HepG2 (cell line): ENCODE measurements at regions not wholly inside any gene's neighbourhood (a gene's known extent, or its start where the extent isn't known, plus 50 kb on each side); places are given as distances from the start of the nearest gene placed in this dataset.

Experiments used
- ATAC-seq: fragments of 200-7000 bp; cut with Tn5 transposase; 3 replicates; pipeline ENCODE4 v1.9.1; 2020; ENCODE audit warnings: mild to moderate bottlenecking, moderate library complexity
- BruUV-seq: library from RNA; stranded (reverse); fragments of 400-500 nt; replicated peaks from 2 replicates; lab custom pipeline; 2021; lab: Mats Ljungman, UMichigan
- CTCF ChIA-PET: fragments of 300-600 bp; formaldehyde crosslinking; extraction: SDS; loops from one replicate; lab custom pipeline; 2021; ENCODE audit warnings: low total read pairs, inconsistent platforms, low intra/inter-chr PET ratio; lab: Yijun Ruan, JAX
- POLR2A ChIA-PET: fragments of 350-600 bp; sonication (Branson Sonifier 250); formaldehyde crosslinking; loops from one replicate; lab custom pipeline; 2020; ENCODE audit warnings: antibody characterized with exemption, inconsistent platforms; lab: Yijun Ruan, JAX
- DNase-seq: peaks from one replicate; pipeline ENCODE4 v3.0.0-alpha.2; 2015; ENCODE audit warnings: low spot score
- FAIRE-seq: peaks from 3 replicates; lab custom pipeline; 2011; peaks lifted over from hg19 to GRCh38; lab: Jason Lieb, UNC
- H2AFZ ChIP-seq: one replicate; pipeline ENCODE4 v1.6.1; 2011; ENCODE audit warnings: low read length, inconsistent platforms
- H3K27ac ChIP-seq: fragments of 300-600 bp; 3 replicates; pipeline ENCODE4 v1.8.0; 2011; ENCODE audit warnings: mixed run types, mild to moderate bottlenecking, mixed read lengths, low read length, inconsistent platforms; ENCODE audit not compliant: insufficient read depth; ENCODE audit errors: extremely low read length
- H3K27me3 ChIP-seq, 2 experiments: fragments of 200-600 bp in 1 of 2; 2 replicates in 1 of 2; 3 replicates in 1 of 2; pipeline versions ENCODE4 v1.6.0 to v1.8.0; 2011; ENCODE audit warnings: low read length in 2 of 2, mild to moderate bottlenecking in 2 of 2, moderate library complexity in 2 of 2, inconsistent platforms in 1 of 2; ENCODE audit not compliant: insufficient read depth in 2 of 2, control insufficient read depth in 1 of 2
- H3K36me3 ChIP-seq, 2 experiments: fragments of 200-600 bp in 1 of 2; replicated peaks in 1 of 2; 2 replicates in 1 of 2; 3 replicates in 1 of 2; pipeline versions ENCODE4 v1.5.1 to v1.8.0; 2011; ENCODE audit warnings: low read length in 2 of 2, inconsistent platforms in 1 of 2; ENCODE audit not compliant: insufficient read depth in 2 of 2, control insufficient read depth in 1 of 2
- H3K4me1 ChIP-seq: 2 replicates; pipeline ENCODE4 v1.5.1; 2012; ENCODE audit warnings: low read length, inconsistent platforms; ENCODE audit not compliant: insufficient read depth
- H3K4me2 ChIP-seq: 2 replicates; pipeline ENCODE4 v1.6.0; 2011; ENCODE audit warnings: low read depth, low read length, inconsistent platforms
- H3K4me3 ChIP-seq, 3 experiments: fragments of 200-600 bp in 1 of 3; sonication (generic), shearing (Covaris generic) in 1 of 3; replicated peaks in 1 of 3; 2 replicates each; pipeline ENCODE4 v1.5.1; 2011 to 2016; ENCODE audit warnings: low read length in 3 of 3, inconsistent platforms in 2 of 3, low read depth in 2 of 3, mild to moderate bottlenecking in 2 of 3, control low read depth in 1 of 3, mixed read lengths in 1 of 3; ENCODE audit not compliant: insufficient read depth in 1 of 3
- H3K79me2 ChIP-seq: one replicate; pipeline ENCODE4 v1.6.1; 2011; ENCODE audit warnings: low read length, inconsistent platforms; ENCODE audit not compliant: insufficient read depth
- H3K9ac ChIP-seq: 2 replicates; pipeline ENCODE4 v1.6.0; 2011; ENCODE audit warnings: mild to moderate bottlenecking, low read depth, low read length, inconsistent platforms; ENCODE audit not compliant: insufficient read depth
- H3K9me3 ChIP-seq: 2 replicates; pipeline ENCODE4 v1.5.1; 2012; ENCODE audit warnings: mild to moderate bottlenecking, low read length
- H4K20me1 ChIP-seq: 2 replicates; pipeline ENCODE4 v1.6.0; 2011; ENCODE audit warnings: inconsistent platforms, mild to moderate bottlenecking, low read length, moderate library complexity; ENCODE audit not compliant: insufficient read depth
- DMAP1 ChIP-seq: IDR thresholded peaks from 2 replicates; pipeline ENCODE4 v1.6.1; 2016
- FOSL1 ChIP-seq: sonication (generic); formaldehyde crosslinking; IDR thresholded peaks from 2 replicates; pipeline ENCODE4 v1.9.0; 2021; ENCODE audit warnings: missing genetic modification reagents, borderline replicate concordance
- GATAD2A ChIP-seq: IDR thresholded peaks from 2 replicates; pipeline ENCODE4 v1.6.1; 2016
- HMG20A ChIP-seq: IDR thresholded peaks from 2 replicates; pipeline ENCODE4 v1.6.1; 2016; ENCODE audit warnings: borderline replicate concordance
- LRRFIP1 ChIP-seq: sonication (generic); formaldehyde crosslinking; conservative IDR thresholded peaks from 2 replicates; pipeline ENCODE4 v1.4.0; 2020; ENCODE audit warnings: missing genetic modification reagents
- NRL ChIP-seq: sonication (generic); formaldehyde crosslinking; IDR thresholded peaks from 2 replicates; pipeline ENCODE4 v1.5.0; 2020; ENCODE audit warnings: missing genetic modification reagents, mild to moderate bottlenecking, moderate library complexity, borderline replicate concordance
- POLR2G ChIP-seq: fragments of 200-400 bp; formaldehyde crosslinking; IDR thresholded peaks from 2 replicates; pipeline ENCODE4 v1.6.1; 2018; ENCODE audit warnings: mild to moderate bottlenecking, low read depth, low read length, moderate library complexity
- ZC3H4 ChIP-seq: sonication (generic); formaldehyde crosslinking; IDR thresholded peaks from 2 replicates; pipeline ENCODE4 v1.4.0; 2020; ENCODE audit warnings: missing genetic modification reagents, borderline replicate concordance
- ZNF460 ChIP-seq: sonication (generic); formaldehyde crosslinking; IDR thresholded peaks from 2 replicates; pipeline ENCODE4 v1.5.1; 2020; ENCODE audit warnings: missing genetic modification reagents, mild to moderate bottlenecking, borderline replicate concordance
- ZNF530 ChIP-seq: sonication (generic); formaldehyde crosslinking; IDR thresholded peaks from 2 replicates; pipeline ENCODE4 v1.5.0; 2020; ENCODE audit warnings: low read depth, mild to moderate bottlenecking, missing genetic modification reagents
- ZNF564 ChIP-seq: sonication (generic); formaldehyde crosslinking; IDR thresholded peaks from 2 replicates; pipeline ENCODE4 v1.8.1; 2023; ENCODE audit warnings: mild to moderate bottlenecking, missing genetic modification reagents
- WGBS: methylation state at CpG from one replicate; pipeline ENCODE4 v1.1.6; 2017; ENCODE audit warnings: low lambda C conversion rate; 5-methylcytosine and 5-hydroxymethylcytosine counted together
- in situ Hi-C: cut with HindIII; loops from 2 replicates; pipeline ENCODE4 v1.10.0; 2017; ENCODE audit warnings: low pct_unique_long_range_greater_than_20kb; ENCODE audit not compliant: extremely low pct_ligation_motif_present
- intact Hi-C: fragments of 100-400 bp; cut with micrococcal nuclease; formaldehyde crosslinking; loops from one replicate; pipeline ENCODE4 v1.10.0; 2022; ENCODE audit not compliant: unreplicated experiment
- TF ChIP-seq, protein P1 (sequence below), 2 experiments: fragments of 450-650 bp in 1 of 2; sonication (generic) in 1 of 2; formaldehyde crosslinking in 1 of 2; IDR thresholded peaks; 2 replicates each; pipeline versions ENCODE4 v1.6.1 to v1.8.0; 2016 to 2022; ENCODE audit warnings: antibody characterized with exemption in 1 of 2, mild to moderate bottlenecking in 1 of 2, missing genetic modification reagents in 1 of 2
- TF ChIP-seq, protein P2 (sequence below): sonication (generic); formaldehyde crosslinking; IDR thresholded peaks from 2 replicates; pipeline ENCODE4 v1.5.1; 2020; ENCODE audit warnings: mild to moderate bottlenecking, missing genetic modification reagents, borderline replicate concordance

DNA sequence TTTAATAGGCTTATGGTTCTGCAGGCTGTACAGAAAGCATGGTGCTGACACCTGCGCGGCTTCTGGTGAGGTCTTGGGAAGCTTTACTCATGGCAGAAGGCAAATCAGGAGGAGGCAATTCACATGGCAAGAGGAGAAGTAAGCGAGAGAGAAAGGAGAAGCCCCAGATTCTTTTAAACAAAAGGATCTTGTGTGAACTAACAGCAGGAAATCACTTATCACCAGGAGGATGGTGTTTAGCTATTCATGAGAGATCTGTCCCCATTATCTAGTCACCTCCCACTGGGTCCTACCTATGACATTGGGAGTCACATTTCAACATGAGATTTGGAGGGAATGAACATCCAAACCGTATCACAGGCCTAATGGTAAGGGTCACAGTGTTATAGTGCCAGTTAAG, 678.0 kb upstream of the KCND2 start:
- no TSS peak for BruUV-seq
- no peak for TF ChIP-seq ZNF460 (CRISPR knock-in tag)
- TF ChIP-seq GATAD2A (CRISPR knock-in tag), result no peak
- no peak for TF ChIP-seq ZC3H4 (CRISPR knock-in tag)
- TF ChIP-seq LRRFIP1, result no peak
- no peak for TF ChIP-seq ZNF564
- TF ChIP-seq, protein P1, sequence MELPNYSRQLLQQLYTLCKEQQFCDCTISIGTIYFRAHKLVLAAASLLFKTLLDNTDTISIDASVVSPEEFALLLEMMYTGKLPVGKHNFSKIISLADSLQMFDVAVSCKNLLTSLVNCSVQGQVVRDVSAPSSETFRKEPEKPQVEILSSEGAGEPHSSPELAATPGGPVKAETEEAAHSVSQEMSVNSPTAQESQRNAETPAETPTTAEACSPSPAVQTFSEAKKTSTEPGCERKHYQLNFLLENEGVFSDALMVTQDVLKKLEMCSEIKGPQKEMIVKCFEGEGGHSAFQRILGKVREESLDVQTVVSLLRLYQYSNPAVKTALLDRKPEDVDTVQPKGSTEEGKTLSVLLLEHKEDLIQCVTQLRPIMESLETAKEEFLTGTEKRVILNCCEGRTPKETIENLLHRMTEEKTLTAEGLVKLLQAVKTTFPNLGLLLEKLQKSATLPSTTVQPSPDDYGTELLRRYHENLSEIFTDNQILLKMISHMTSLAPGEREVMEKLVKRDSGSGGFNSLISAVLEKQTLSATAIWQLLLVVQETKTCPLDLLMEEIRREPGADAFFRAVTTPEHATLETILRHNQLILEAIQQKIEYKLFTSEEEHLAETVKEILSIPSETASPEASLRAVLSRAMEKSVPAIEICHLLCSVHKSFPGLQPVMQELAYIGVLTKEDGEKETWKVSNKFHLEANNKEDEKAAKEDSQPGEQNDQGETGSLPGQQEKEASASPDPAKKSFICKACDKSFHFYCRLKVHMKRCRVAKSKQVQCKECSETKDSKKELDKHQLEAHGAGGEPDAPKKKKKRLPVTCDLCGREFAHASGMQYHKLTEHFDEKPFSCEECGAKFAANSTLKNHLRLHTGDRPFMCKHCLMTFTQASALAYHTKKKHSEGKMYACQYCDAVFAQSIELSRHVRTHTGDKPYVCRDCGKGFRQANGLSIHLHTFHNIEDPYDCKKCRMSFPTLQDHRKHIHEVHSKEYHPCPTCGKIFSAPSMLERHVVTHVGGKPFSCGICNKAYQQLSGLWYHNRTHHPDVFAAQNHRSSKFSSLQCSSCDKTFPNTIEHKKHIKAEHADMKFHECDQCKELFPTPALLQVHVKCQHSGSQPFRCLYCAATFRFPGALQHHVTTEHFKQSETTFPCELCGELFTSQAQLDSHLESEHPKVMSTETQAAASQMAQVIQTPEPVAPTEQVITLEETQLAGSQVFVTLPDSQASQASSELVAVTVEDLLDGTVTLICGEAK (IDR thresholded peaks at IDR 0.05), result no peak
- TF ChIP-seq, protein P1 (CRISPR knock-in tag; IDR thresholded peaks at IDR 0.05), result no peak
- TF ChIP-seq POLR2G, result no peak
- no peak for TF ChIP-seq ZNF530
- no peak for TF ChIP-seq HMG20A (CRISPR knock-in tag)
- TF ChIP-seq DMAP1 (CRISPR knock-in tag), result no peak
- no peak for TF ChIP-seq NRL (CRISPR knock-in tag)
- TF ChIP-seq FOSL1 (CRISPR knock-in tag), result no peak
- TF ChIP-seq, protein P2, sequence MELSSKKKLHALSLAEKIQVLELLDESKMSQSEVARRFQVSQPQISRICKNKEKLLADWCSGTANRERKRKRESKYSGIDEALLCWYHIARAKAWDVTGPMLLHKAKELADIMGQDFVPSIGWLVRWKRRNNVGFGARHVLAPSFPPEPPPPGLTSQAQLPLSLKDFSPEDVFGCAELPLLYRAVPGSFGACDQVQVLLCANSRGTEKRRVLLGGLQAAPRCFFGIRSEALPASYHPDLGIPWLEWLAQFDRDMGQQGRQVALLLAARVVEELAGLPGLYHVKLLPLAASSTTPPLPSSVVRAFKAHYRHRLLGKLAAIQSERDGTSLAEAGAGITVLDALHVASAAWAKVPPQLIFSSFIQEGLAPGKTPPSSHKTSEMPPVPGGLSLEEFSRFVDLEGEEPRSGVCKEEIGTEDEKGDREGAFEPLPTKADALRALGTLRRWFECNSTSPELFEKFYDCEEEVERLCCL (CRISPR knock-in tag), result no peak

More for the DNA sequence above, 678.0 kb upstream of the KCND2 start:
- no peaks in the 10 kb centered on the region for H3K27me3 ChIP-seq
- no peaks in the 10 kb centered on the region for H4K20me1 ChIP-seq
- ChIA-PET CTCF (no interaction called here), POLR2A (no interaction called here)
- H3K4me1 ChIP-seq, result no peaks in the 10 kb centered on the region
- no peak for FAIRE-seq
- H2AFZ ChIP-seq, result no peak overlapping the region
- H3K9me3 ChIP-seq, result no peaks in the 10 kb centered on the region
- intact Hi-C loops (no loop called here), in situ Hi-C loops (no loop called here)
- no peak overlapping the region for H3K4me3 ChIP-seq
- H3K27ac ChIP-seq, result no peak overlapping the region
- ATAC-seq, result no peak
- WGBS, result 30% methylated on average over 4 of the region's 4 CpGs
- DNase-seq, result no peak
- no peak overlapping the region for H3K9ac ChIP-seq
- H3K36me3 ChIP-seq, result no peaks in the 10 kb centered on the region
- H3K79me2 ChIP-seq, result no peaks in the 10 kb centered on the region
- no peak overlapping the region for H3K4me2 ChIP-seq
